BLaER1 (cell line): ENCODE measurements at regions not wholly inside any gene's neighbourhood (a gene's known extent, or its start where the extent isn't known, plus 50 kb on each side); places are given as distances from the start of the nearest gene placed in this dataset.

Experiments
- H3K27ac ChIP-seq: shearing (Covaris generic); formaldehyde crosslinking; 2 replicates; pipeline ENCODE4 v1.8.1; 2022
- H3K27me3 ChIP-seq: shearing (Covaris generic); formaldehyde crosslinking; 2 replicates; pipeline ENCODE4 v1.8.1; 2022
- H3K36me3 ChIP-seq: shearing (Covaris generic); formaldehyde crosslinking; 2 replicates; pipeline ENCODE4 v1.8.1; 2022
- H3K4me1 ChIP-seq: shearing (Covaris generic); formaldehyde crosslinking; 2 replicates; pipeline ENCODE4 v1.8.1; 2022
- H3K4me2 ChIP-seq: shearing (Covaris generic); formaldehyde crosslinking; 2 replicates; pipeline ENCODE4 v1.8.1; 2022
- H3K4me3 ChIP-seq: shearing (Covaris generic); formaldehyde crosslinking; 2 replicates; pipeline ENCODE4 v1.8.1; 2022
- H3K9ac ChIP-seq: shearing (Covaris generic); formaldehyde crosslinking; 2 replicates; pipeline ENCODE4 v1.8.1; 2022
- H3K9me3 ChIP-seq: shearing (Covaris generic); formaldehyde crosslinking; 2 replicates; pipeline ENCODE4 v1.8.1; 2022
- H4K20me1 ChIP-seq: shearing (Covaris generic); formaldehyde crosslinking; 2 replicates; pipeline ENCODE4 v1.8.1; 2022
- Cebpa-rat ChIP-seq: shearing (Covaris generic); IDR thresholded peaks from 2 replicates; pipeline ENCODE4 v1.8.1; 2022

GRCh38 chr11:114918286-114918685 is 240.0 kb downstream of the NXPE2 start:
- Histone ChIP-seq H3K9me3 (no peaks in the 10 kb centered on the region), H3K27me3 (no peaks in the 10 kb centered on the region), H3K9ac (no peak overlapping the region), H3K27ac (no peak overlapping the region), H3K4me3 (no peak overlapping the region), H3K4me2 (no peak overlapping the region), H4K20me1 (no peaks in the 10 kb centered on the region), H3K36me3 (no peaks in the 10 kb centered on the region), H3K4me1 (no peaks in the 10 kb centered on the region)
- TF ChIP-seq Cebpa-rat = no peak

- no peak for TF ChIP-seq Cebpa-rat
- no peak overlapping the region for H3K4me3 ChIP-seq
- no peaks in the 10 kb centered on the region for H3K4me1 ChIP-seq
- no peak overlapping the region for H3K4me2 ChIP-seq
- H3K27me3 ChIP-seq = no peaks in the 10 kb centered on the region
- no peaks in the 10 kb centered on the region for H4K20me1 ChIP-seq
- H3K9me3 ChIP-seq = peaks cover 9% of the 10 kb centered on the region; the same call in 1 of the 2 replicates
- no peak overlapping the region for H3K9ac ChIP-seq
- H3K27ac ChIP-seq = no peak overlapping the region
- H3K36me3 ChIP-seq = no peaks in the 10 kb centered on the region
Observed at GRCh38 chr11:114921697-114922096, 243.4 kb downstream of the NXPE2 start.

- Histone ChIP-seq H3K27me3 (no peaks in the 10 kb centered on the region), H3K4me3 (no peak overlapping the region), H4K20me1 (no peaks in the 10 kb centered on the region), H3K9ac (no peak overlapping the region), H3K27ac (no peak overlapping the region), H3K4me1 (no peaks in the 10 kb centered on the region), H3K9me3 (peaks cover 16% of the 10 kb centered on the region), H3K4me2 (no peak overlapping the region), H3K36me3 (no peaks in the 10 kb centered on the region)
- no peak for TF ChIP-seq Cebpa-rat
Observed at GRCh38 chr11:114924042-114924441, 245.7 kb downstream of the NXPE2 start.

DNA sequence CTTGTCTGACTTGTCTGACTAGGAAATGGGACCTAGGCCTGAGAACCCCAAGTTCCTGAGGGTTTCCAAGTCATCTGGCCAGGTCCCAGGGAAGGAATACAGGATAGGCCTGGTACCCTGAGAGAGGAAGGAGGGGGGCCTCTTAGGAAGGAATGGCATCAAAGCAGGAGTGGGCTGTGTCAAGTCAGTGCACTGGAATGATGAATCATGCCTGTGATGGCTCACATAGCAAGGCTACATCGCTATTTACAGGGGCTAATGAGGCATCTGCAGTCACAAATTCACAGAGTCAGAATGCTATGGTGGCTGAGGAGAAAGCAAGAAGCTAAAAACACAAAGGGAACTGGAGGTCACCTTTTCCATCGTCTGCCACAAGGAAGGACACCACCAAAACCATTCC is 247.3 kb downstream of the NXPE2 start:
- Histone ChIP-seq H3K9ac (no peak overlapping the region), H3K27me3 (no peaks in the 10 kb centered on the region), H4K20me1 (no peaks in the 10 kb centered on the region), H3K4me3 (no peak overlapping the region), H3K9me3 (peaks cover 16% of the 10 kb centered on the region), H3K4me1 (no peaks in the 10 kb centered on the region), H3K27ac (no peak overlapping the region), H3K4me2 (no peak overlapping the region), H3K36me3 (no peaks in the 10 kb centered on the region)
- no peak for TF ChIP-seq Cebpa-rat

DNA sequence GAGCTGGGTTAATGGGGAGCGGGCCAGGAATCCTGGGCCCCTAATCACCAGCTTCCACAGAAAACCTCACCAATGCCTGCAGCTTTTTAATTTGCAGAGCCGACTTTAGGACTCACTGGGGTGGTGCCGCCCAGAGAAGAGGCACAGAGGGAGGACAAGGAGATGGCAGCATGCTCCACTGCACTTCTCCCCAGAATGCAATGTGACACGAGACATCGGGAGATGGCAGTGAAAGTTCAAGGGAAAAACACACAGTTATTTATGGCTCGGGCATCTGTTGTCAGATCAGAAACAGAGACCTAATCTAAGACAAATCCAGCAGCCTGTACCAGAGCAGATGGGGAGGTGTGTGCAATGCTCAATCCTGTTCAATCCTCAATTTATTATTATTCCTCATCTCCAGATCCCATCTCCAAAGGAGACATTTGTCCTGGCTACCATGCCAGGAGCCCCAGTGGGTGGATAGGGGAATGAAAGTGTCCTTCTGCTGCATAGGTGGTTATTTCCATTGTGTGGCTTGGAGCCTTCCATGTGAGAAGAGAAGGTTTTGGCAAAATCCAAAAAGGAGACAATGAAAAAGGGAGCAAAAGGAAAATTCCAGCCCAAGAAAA is 250.0 kb downstream of the NXPE2 start:
- no peaks in the 10 kb centered on the region for H3K36me3 ChIP-seq
- no peak overlapping the region for H3K27ac ChIP-seq
- no peaks in the 10 kb centered on the region for H3K4me1 ChIP-seq
- H4K20me1 ChIP-seq = no peaks in the 10 kb centered on the region
- TF ChIP-seq Cebpa-rat = no peak
- H3K9me3 ChIP-seq = peaks cover 23% of the 10 kb centered on the region
- H3K4me2 ChIP-seq = no peak overlapping the region
- no peaks in the 10 kb centered on the region for H3K27me3 ChIP-seq
- no peak overlapping the region for H3K9ac ChIP-seq
- H3K4me3 ChIP-seq = no peak overlapping the region

DNA sequence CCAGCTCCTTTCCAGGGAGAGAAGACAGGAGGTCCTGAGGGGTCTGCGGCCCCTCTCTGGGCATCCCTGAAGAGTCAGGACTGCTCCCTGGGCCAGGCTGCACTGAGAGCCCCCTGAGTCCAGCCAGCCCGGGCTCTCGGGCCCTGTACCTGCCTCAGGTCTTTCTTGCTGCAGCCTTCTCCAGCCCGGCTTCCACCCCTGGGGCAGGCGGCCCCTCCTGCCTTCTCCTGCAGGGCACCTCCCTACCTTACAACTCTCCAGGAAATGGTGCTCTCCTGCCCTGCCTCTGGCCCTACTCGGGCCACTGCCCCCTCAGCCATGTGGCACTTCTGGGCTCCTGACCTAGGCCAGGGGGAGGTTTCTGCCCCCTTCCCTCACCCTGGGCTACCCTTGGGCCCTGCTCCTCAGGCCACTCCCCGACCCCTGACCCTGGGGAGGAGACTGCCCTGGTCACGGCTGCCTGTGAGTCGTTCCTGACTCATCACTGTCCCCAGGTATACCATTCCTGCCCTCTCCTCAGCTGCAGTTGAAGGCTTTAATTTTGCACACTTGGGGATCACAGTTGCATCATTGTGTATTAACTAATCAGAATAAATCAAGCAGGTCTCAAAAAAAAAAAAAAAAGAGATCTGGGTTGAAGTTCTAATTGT is 251.1 kb downstream of the NXPE2 start:
- no peaks in the 10 kb centered on the region for H3K27me3 ChIP-seq
- H3K9ac ChIP-seq = no peak overlapping the region
- no peaks in the 10 kb centered on the region for H3K36me3 ChIP-seq
- no peak overlapping the region for H3K4me2 ChIP-seq
- no peaks in the 10 kb centered on the region for H4K20me1 ChIP-seq
- no peak for TF ChIP-seq Cebpa-rat
- H3K4me3 ChIP-seq = no peak overlapping the region
- H3K4me1 ChIP-seq = no peaks in the 10 kb centered on the region
- H3K9me3 ChIP-seq = peaks cover 31% of the 10 kb centered on the region
- H3K27ac ChIP-seq = no peak overlapping the region

GRCh38 chr11:114938799-114939198 is 260.5 kb downstream of the NXPE2 start:
- Histone ChIP-seq H3K4me1 (no peaks in the 10 kb centered on the region), H3K4me2 (no peak overlapping the region), H4K20me1 (no peaks in the 10 kb centered on the region), H3K27ac (no peak overlapping the region), H3K27me3 (no peaks in the 10 kb centered on the region), H3K36me3 (no peaks in the 10 kb centered on the region), H3K9me3 (peaks cover 33% of the 10 kb centered on the region), H3K4me3 (no peak overlapping the region), H3K9ac (no peak overlapping the region)
- TF ChIP-seq Cebpa-rat = no peak

DNA sequence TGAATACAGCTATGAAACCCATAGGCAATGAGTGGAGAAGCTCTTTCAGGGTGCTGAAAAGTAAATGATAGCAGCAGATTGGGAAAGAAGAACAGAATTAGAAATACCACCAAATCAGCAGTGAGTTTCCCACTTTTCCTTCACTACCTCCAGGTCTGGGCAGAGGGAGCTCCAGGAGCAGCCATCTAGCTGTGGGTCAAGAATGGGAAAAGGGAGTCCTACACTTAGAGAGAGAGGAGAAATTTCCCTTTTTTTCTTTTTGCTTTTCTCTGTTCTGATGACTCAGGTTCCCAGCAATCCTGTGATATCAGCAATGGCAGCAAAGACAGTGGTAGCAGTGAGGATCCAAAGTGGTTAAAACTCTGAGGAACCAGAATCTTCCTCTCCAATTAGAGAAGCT is 263.9 kb downstream of the NXPE2 start:
- Histone ChIP-seq H3K9ac (no peak overlapping the region), H3K4me2 (no peak overlapping the region), H3K4me3 (no peak overlapping the region), H3K36me3 (no peaks in the 10 kb centered on the region), H3K4me1 (no peaks in the 10 kb centered on the region), H3K27me3 (no peaks in the 10 kb centered on the region), H3K27ac (no peak overlapping the region), H3K9me3 (peaks cover 29% of the 10 kb centered on the region), H4K20me1 (no peaks in the 10 kb centered on the region)
- no peak for TF ChIP-seq Cebpa-rat

- no peaks in the 10 kb centered on the region for H4K20me1 ChIP-seq
- H3K9me3 ChIP-seq = peaks cover 12% of the 10 kb centered on the region; the same call in 1 of the 2 replicates
- H3K4me1 ChIP-seq = no peaks in the 10 kb centered on the region
- H3K36me3 ChIP-seq = no peaks in the 10 kb centered on the region
- H3K27ac ChIP-seq = no peak overlapping the region
- no peak overlapping the region for H3K9ac ChIP-seq
- H3K4me3 ChIP-seq = no peak overlapping the region
- no peak for TF ChIP-seq Cebpa-rat
- no peak overlapping the region for H3K4me2 ChIP-seq
- H3K27me3 ChIP-seq = no peaks in the 10 kb centered on the region
Observed at GRCh38 chr11:114949614-114950351, 271.5 kb downstream of the NXPE2 start.

GRCh38 chr11:114953039-114953438 is 274.7 kb downstream of the NXPE2 start:
- Histone ChIP-seq H3K36me3 (no peaks in the 10 kb centered on the region), H3K9me3 (peaks cover 12% of the 10 kb centered on the region; the same call in 1 of the 2 replicates), H3K4me3 (no peak overlapping the region), H3K4me2 (no peak overlapping the region), H3K9ac (no peak overlapping the region), H4K20me1 (no peaks in the 10 kb centered on the region), H3K27me3 (no peaks in the 10 kb centered on the region), H3K4me1 (no peaks in the 10 kb centered on the region), H3K27ac (no peak overlapping the region)
- TF ChIP-seq Cebpa-rat = no peak
